ENCODE measurements at regions not wholly inside any gene's neighbourhood (a gene's known extent, or its start where the extent isn't known, plus 50 kb on each side); places are given as distances from the start of the nearest gene placed in this dataset.

DNA sequence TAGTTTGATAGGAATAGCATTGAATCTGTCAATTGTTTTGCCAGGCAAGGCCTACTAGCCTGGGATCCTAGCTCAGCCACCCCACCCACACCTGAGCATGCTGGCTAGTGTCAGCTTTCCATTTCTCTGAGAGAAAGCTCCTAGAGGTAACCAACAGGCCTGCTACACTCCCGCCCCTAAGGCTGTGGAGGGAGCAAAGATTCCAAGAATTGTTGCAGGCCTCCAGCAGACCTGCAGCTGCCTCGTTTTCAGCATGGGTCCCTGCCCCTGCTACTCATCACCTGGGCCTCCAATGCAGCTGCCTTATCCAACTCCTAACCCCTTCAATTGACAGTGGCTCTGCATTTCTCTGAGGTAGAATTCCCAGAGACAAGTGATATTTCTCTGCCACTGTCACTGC lies 852.4 kb upstream of the MDGA2 start:
- TF ChIP-seq, protein P1, sequence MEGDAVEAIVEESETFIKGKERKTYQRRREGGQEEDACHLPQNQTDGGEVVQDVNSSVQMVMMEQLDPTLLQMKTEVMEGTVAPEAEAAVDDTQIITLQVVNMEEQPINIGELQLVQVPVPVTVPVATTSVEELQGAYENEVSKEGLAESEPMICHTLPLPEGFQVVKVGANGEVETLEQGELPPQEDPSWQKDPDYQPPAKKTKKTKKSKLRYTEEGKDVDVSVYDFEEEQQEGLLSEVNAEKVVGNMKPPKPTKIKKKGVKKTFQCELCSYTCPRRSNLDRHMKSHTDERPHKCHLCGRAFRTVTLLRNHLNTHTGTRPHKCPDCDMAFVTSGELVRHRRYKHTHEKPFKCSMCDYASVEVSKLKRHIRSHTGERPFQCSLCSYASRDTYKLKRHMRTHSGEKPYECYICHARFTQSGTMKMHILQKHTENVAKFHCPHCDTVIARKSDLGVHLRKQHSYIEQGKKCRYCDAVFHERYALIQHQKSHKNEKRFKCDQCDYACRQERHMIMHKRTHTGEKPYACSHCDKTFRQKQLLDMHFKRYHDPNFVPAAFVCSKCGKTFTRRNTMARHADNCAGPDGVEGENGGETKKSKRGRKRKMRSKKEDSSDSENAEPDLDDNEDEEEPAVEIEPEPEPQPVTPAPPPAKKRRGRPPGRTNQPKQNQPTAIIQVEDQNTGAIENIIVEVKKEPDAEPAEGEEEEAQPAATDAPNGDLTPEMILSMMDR (conservative IDR thresholded peaks at IDR 0.05; ENCODE audit: control insufficient read depth, insufficient read depth, low read depth, low read length): no peak
- DNase-seq (ENCODE audit: low read depth): no peak
- H3K4me3 ChIP-seq (ENCODE audit: control insufficient read depth, low read depth, low read length): no peak overlapping the region

DNA sequence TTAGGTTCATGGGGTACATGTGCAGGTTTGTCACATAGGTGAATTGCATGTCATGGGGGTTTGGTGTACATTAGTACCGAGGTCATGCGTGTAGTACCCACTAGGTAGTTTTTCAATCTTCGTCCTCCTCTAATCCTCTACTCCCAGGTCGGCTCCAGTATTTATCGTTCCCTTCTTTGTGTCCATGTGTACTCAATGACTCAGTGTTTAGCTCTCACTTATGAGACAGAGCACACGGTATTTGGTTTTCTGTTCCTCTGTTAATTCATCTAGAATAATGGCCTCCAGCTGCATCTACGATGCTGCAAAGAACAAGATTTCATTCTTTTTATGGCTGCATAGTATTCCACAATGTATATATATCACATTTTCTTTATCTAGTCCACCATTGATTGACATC lies 850.9 kb upstream of the MDGA2 start:
- H3K4me3 ChIP-seq (ENCODE audit: control insufficient read depth, low read depth, low read length): no peak overlapping the region
- DNase-seq (ENCODE audit: low read depth): no peak
- TF ChIP-seq, protein P1 (conservative IDR thresholded peaks at IDR 0.05; ENCODE audit: control insufficient read depth, insufficient read depth, low read depth, low read length): no peak

DNA sequence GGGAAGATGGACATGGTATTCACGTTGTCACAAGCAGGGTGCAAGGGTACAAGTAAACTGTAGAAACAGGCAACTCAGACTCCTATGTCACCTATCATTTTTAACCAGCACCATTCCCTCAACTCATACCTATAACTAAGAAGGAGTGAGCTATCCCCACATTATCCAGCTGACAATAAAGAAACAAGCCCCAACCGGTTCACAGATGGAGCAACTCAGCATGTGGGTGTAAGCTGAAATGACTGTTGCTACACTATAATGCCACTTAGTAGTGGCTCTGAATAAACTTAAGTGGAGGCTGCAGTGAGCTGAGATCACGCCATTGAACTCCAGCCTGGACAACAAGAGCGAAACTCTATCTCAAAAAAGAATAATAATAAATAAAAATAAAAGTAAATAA lies 829.5 kb upstream of the MDGA2 start:
- TF ChIP-seq, protein P1 (conservative IDR thresholded peaks at IDR 0.05; ENCODE audit: control insufficient read depth, insufficient read depth, low read depth, low read length): no peak
- no peak for DNase-seq (ENCODE audit: low read depth)
- H3K4me3 ChIP-seq (ENCODE audit: control insufficient read depth, low read depth, low read length): no peak overlapping the region

DNA sequence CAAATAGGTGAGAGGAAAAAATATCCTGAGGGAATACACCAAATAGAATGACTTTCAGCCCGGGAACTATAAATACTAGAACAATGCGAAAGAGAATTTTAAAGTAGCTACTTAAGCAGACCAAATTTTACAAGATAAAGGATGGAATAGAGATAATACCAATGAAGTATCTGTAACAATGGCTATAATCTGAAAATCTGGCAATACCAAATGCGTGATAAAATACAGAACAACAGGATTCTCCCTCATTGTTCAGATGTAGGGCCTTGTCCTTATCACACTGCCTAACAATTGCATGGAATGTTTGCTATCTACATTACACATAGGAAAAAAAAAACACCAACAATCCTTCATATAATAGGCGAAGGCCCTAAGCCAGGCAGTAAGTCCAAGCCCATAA lies 815.4 kb upstream of the MDGA2 start:
- no peak for DNase-seq (ENCODE audit: low read depth)
- H3K4me3 ChIP-seq (ENCODE audit: control insufficient read depth, low read depth, low read length): no peak overlapping the region
- TF ChIP-seq, protein P1 (conservative IDR thresholded peaks at IDR 0.05; ENCODE audit: control insufficient read depth, insufficient read depth, low read depth, low read length): no peak

DNA sequence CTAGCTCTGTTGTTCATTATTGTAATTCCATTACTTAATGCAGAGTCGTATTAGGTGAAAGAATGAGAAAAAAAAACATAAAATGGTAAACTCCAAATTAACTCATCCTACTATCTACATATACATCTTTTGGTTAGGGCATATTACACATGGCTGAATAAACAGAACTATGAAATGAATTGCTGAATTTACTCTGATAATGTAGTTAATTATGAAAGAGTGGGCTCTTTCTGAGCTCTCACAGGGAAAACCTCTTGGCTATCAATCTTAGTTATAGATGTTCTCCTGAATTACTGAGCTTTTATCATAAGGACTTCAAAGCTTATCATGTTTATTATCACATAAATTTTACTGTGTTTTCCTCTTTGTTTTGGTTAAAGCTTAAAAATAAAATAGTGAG lies 798.5 kb upstream of the MDGA2 start:
- no peak for DNase-seq (ENCODE audit: low read depth)
- no peak overlapping the region for H3K4me3 ChIP-seq (ENCODE audit: control insufficient read depth, low read depth, low read length)
- TF ChIP-seq, protein P1 (conservative IDR thresholded peaks at IDR 0.05; ENCODE audit: control insufficient read depth, insufficient read depth, low read depth, low read length): no peak

DNA sequence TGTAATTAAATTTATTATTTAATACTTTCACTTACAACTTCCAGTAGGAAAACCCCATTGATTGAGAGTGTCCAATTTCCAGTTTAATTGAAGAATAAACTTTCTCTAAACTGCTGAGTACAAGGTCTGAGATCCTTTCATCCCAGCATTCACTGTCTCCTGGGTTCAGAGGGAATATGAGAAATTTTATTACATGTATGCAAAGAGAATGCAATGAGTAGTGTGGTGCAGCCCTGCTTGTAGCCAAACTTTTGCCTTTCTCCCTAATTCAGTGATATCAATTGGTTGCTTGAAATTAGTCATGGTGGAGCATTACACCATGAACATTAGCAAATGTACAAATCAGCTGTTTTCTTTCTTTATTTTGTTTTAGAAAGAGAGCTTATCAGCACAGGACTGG lies 780.6 kb upstream of the MDGA2 start:
- no peak overlapping the region for H3K4me3 ChIP-seq (ENCODE audit: control insufficient read depth, low read depth, low read length)
- TF ChIP-seq, protein P1 (conservative IDR thresholded peaks at IDR 0.05; ENCODE audit: control insufficient read depth, insufficient read depth, low read depth, low read length): no peak
- no peak for DNase-seq (ENCODE audit: low read depth)

DNA sequence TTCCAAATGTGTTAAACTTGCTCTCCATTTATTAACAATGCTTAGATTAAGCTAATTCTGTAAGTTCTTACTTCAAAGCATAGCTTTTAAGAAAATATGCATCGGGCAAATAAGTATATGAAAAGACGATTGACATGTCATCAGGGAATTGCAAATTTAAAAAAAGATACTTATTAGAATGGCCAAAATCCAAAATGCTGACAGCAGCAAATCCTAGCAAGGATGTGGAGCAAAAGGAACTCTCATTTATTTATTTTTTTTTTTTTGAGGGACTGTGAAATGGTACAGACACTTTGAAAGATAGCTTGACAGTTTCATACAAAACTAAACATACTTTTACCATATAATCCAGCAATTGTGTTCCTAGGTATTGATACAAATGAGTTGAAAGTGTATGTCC lies 779.5 kb upstream of the MDGA2 start:
- DNase-seq (ENCODE audit: low read depth): no peak
- TF ChIP-seq, protein P1 (conservative IDR thresholded peaks at IDR 0.05; ENCODE audit: control insufficient read depth, insufficient read depth, low read depth, low read length): no peak
- H3K4me3 ChIP-seq (ENCODE audit: control insufficient read depth, low read depth, low read length): no peak overlapping the region
